Lower leg skin (tissue), 3 donors: ENCODE measurements at regions not wholly inside any gene's neighbourhood (a gene's known extent, or its start where the extent isn't known, plus 50 kb on each side); places are given as distances from the start of the nearest gene placed in this dataset.

ENCODE experiments used
- POLR2A ChIP-seq, 2 donors: fragments of 450-650 bp; IDR thresholded peaks; one replicate each; pipeline ENCODE4 v1.6.1; 2016 to 2017; ENCODE audit warnings: antibody characterized with exemption in 2 of 2, mild to moderate bottlenecking in 1 of 2, moderate library complexity in 1 of 2
- TF ChIP-seq, protein P1 (sequence below), 3 donors: fragments of 450-650 bp; IDR thresholded peaks; one replicate each; pipeline ENCODE4 v1.5.1; 2016; ENCODE audit warnings: antibody characterized with exemption in 3 of 3, mild to moderate bottlenecking in 3 of 3, moderate library complexity in 2 of 3

DNA sequence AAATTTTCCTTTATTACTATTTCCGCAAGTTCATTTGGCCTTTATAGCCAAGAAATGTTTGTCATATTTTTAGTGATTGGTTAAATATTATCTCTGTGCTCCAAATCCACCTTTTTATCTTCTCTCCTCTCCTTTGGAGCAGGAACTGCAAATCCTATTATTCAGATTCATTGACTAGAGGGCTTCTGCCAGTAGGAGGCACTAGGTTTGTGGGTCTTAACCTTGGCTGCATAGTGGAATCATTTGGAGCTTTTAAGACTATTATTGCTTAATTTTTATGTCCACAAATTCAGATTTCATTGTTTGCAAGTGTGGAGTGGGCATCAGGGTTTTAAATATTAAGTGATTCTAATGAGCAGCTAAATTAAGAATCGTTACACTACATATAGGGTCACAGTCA is 75.3 kb upstream of the SYT10 start:
- TF ChIP-seq, protein P1, sequence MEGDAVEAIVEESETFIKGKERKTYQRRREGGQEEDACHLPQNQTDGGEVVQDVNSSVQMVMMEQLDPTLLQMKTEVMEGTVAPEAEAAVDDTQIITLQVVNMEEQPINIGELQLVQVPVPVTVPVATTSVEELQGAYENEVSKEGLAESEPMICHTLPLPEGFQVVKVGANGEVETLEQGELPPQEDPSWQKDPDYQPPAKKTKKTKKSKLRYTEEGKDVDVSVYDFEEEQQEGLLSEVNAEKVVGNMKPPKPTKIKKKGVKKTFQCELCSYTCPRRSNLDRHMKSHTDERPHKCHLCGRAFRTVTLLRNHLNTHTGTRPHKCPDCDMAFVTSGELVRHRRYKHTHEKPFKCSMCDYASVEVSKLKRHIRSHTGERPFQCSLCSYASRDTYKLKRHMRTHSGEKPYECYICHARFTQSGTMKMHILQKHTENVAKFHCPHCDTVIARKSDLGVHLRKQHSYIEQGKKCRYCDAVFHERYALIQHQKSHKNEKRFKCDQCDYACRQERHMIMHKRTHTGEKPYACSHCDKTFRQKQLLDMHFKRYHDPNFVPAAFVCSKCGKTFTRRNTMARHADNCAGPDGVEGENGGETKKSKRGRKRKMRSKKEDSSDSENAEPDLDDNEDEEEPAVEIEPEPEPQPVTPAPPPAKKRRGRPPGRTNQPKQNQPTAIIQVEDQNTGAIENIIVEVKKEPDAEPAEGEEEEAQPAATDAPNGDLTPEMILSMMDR (IDR thresholded peaks at IDR 0.05) = no peak
- no peak for TF ChIP-seq POLR2A (IDR thresholded peaks at IDR 0.05)
